ENCODE measurements at regions not wholly inside any gene's neighbourhood (a gene's known extent, or its start where the extent isn't known, plus 50 kb on each side); places are given as distances from the start of the nearest gene placed in this dataset.
"Not testable (repeated sequence)": the region's sequence is repeated elsewhere in the genome, so short reads cannot be mapped to it uniquely, and the experiment has no call there.

DNA sequence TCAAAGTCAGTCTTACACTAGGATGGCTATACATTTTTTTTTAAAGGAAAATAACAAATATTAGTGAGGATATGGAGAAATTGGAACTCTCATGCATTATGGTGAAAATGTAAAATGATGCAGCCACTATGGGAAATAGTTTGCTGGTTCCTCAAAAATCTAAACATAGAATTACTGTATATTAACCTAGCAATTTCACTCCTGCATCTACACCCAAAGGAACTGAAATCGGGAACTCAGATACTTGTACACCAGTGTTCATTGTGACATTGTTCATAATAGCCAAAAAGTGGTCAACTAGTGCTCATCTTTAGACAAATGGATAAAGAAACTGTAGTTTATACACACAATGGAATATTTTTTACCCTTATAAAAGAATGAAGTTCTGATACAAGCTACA, 110.7 kb downstream of the UTRN start:
- DNase-seq = peak; percentile 52 to 63

GRCh38 chr6:144397141-144397540, 112.0 kb downstream of the UTRN start:
- no peak for DNase-seq

DNA sequence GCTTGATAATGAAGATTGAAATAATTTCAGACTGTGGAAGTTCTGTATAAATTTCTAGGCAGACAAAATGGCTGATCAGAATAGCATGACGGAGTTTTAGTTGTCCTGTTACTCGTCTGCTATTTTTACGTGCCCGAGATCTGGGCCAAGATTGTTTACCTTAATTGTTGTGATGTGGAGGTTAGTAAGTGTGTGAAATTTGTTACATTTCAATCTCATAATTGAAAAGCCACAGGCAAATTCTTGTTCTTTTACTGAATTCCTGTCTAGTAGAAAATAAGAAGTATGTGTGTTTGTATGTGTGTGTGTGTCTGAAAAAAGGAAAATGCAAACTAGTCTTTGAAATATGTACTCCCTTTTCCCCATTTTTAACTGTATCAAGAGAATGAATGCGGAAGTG, 115.2 kb downstream of the UTRN start:
- DNase-seq = no peak

- DNase-seq = no peak
These were observed 116.9 kb downstream of the UTRN start for GRCh38 chr6:144401736-144402733.

DNA sequence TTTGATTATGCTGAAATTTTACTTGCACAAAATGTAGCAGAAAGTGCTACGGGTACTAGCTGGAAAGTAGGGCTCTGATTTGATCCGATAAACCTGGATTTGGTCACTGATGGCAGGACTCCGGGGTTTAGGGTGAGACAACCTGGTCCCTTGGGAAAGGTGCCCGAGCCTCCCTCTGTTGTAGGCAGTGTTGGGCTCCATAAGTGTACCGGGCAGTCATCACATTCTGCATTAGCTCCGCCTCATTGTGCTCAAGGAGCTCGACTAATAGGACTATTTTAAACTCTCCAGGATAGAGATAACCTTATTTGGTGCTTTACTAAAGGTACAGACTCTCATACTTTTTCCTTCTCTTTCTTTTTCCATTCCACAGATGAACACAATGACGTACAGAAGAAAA, 117.6 kb downstream of the UTRN start:
- no peak for DNase-seq

- DNase-seq = no peak
These were observed 120.0 kb downstream of the UTRN start for GRCh38 chr6:144405163-144405562.

GRCh38 chr6:144406796-144407195, 121.7 kb downstream of the UTRN start:
- DNase-seq = no peak

DNA sequence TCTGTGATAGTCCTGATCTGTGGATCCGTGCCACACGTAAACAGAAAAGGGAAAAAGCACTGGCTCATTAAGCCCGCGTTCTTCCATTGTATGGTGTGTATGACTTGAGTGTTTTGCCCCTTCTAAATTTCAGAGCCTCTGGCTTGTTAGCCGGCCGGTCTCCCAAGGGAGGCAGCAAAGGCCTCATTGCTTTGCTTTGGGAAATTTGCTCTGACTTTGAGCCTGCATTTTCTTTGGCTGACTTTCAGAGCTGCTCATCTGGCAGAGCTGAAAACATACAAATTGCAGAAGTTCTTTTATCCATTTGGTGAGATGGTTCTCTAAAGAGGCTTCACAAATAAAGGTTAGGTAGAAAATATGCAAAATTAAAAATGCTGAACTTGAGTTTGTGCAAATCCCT, 123.0 kb downstream of the UTRN start:
- DNase-seq = no peak

DNA sequence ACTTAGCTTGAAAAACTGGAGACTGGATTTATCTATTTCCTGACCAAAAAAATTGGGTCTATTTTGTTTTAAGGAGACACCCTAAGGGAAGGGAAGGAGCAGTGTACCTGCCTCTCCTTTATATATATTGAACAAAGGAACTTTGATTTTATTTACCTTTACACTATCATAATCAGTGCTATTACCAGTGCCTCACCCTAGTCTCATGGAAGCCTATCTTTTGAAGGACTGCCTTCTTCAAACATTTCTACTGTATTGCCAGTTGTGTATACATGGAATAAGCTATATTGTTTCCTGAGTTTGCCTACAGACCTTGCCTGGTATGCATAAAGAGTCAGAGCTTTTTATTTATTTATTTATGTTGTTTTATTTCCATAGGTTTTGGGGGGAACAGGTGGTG, 124.9 kb downstream of the UTRN start:
- DNase-seq = no peak

GRCh38 chr6:144410574-144410973, 125.4 kb downstream of the UTRN start:
- not testable (repeated sequence) for DNase-seq

DNA sequence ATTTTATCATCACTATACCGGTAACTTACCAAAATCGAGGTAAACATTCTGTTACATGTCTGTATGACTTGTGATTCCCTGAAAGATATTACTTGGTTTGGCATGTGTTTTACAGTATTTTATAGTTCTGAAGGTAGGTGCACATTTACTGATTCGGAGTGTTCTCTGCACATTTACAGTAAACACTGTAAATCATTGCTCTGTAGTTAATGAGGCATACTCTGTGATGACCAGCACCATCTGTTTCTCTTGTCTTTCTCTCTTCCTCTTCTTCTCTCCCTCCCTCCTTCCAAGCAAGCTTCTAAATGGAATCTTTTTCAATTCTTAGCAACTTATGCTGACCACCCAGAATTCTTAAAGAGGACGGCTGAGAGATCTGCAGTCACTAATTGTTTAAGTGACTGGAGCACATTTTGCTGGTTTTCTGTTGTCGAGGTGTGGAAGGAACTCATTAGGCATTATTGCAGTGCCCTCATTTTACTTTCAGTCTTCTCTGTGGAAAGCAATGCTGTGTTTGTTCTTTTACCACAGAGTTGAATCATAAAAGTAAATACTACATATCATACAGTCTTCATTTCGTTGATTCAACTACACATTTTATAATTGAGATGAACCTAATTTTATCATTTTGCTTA, 126.5 kb downstream of the UTRN start:
- DNase-seq = no peak

GRCh38 chr6:144413418-144413817, 128.3 kb downstream of the UTRN start:
- DNase-seq = no peak

GRCh38 chr6:144415014-144415413, 129.9 kb downstream of the UTRN start:
- DNase-seq = no peak

GRCh38 chr6:144415835-144416237, 130.7 kb downstream of the UTRN start:
- DNase-seq = no peak

DNA sequence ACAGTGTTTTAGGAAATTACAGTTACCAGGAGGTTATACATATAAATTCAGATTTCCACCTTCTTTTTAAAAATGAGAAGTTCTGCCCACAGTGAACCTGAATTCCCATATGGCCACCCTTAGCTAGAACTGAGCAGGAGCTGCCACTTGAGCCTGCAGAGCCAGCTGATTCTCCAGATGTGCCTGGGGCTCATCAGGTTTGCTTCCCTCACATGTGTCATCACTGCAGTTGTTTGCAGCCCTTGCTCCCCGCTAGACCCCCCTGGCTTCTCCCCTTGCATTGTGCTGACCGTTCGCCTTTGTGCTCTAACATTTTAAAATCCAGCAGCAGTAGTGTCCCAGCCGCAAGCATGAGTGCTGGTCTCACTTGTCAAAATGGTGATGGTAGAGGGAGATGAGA, 131.1 kb downstream of the UTRN start:
- DNase-seq = no peak

- no peak for DNase-seq
These were observed 131.6 kb downstream of the UTRN start for GRCh38 chr6:144416773-144417172.

DNA sequence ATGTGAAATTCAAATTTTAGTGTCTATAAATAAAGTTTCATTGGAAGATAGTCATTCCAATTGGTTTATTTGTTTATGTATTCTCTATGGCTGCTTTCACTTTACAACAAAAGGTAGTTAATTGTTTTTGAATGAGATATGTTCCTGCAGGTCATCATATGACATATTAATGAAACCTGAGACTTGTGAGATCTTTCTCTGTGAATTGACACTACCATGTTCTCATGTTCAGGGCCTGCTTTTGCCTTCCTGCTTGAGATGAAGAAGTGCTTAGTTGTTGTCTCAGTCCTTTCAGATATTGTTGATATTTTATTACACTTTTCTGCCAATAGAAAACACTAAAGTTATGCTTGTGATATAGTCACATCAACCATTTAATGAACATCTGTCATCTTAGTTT, 132.5 kb downstream of the UTRN start:
- DNase-seq = no peak

DNA sequence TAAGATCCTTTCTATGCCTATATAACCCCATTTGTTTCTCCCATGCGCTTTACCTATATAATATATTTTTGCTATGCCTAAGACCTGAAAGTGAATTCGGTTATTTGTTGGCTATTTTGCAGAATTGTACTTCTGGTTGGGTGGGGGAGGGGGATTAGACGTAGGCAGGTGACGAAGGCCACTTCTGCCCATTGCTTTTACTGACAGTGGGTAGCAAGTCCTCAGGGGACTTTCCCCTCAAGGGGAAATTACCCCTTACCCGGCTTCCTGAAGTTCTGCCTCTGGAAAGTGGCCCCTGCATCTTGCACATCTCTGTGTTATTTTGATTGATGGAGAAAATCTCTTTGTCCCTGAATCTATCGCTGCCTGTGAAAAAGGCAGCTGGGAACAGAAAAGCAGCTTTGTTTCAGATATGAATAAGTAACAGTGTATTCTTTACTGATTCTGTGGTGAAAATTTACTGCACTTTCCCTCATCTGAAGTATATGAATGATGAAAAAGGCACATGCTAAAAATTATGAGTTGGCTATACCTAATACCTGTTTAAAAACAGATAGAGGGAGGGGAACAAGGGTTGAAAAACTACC, 133.9 kb downstream of the UTRN start:
- no peak for DNase-seq

DNA sequence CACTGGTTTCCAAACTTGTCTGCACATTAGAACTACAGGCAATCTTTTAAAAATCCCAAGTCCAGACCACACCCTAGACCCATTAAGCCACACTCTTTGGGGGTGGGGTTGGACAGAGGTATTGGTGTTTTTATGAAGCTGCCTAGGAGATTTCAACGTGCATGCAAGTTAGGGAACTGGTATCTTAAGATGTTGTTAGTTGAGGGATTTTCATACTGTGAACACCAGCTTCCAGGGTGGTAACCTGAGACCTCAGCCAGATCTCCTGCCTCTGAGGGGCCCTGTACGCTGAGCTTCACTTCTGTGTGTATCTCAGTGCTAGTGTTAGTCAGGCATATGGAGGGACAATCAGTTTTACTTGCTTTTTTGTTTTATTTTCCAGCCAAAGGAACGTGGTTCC, 138.0 kb downstream of the UTRN start:
- no peak for DNase-seq

GRCh38 chr6:144429753-144430152, 144.6 kb downstream of the UTRN start:
- no peak for DNase-seq

DNA sequence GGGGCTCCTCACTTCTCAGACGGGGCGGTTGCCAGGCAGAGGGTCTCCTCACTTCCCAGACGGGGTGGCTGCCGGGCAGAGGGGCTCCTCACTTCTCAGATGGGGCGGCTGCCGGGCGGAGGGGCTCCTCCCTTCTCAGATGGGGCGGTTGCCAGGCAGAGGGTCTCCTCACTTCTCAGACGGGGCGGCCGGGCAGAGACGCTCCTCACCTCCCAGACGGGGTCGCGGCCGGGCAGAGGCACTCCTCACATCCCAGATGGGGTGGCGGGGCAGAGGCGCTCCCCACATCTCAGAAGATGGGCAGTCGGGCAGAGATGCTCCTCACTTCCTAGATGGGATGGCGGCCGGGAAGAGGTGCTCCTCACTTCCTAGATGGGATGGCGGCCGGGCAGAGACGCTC, 148.3 kb downstream of the UTRN start:
- DNase-seq = not testable (repeated sequence)

GRCh38 chr6:144434308-144434990, 149.3 kb downstream of the UTRN start:
- DNase-seq = no peak

All from inflammatory macrophage treated with lipopolysaccharide for 1 hour (primary cell).